CD4-positive, alpha-beta T cell (primary cell): ENCODE measurements at regions not wholly inside any gene's neighbourhood (a gene's known extent, or its start where the extent isn't known, plus 50 kb on each side); places are given as distances from the start of the nearest gene placed in this dataset.

Experiments
- ATAC-seq: fragments of 200-7000 bp; cut with Tn5 transposase; one replicate; pipeline ENCODE4 v1.10.0; 2022; ENCODE audit warnings: mild to moderate bottlenecking; ENCODE audit not compliant: poor library complexity
- CTCF ChIA-PET: fragments of 350-600 bp; sonication (Branson Sonifier 250); formaldehyde crosslinking; loops from one replicate; lab custom pipeline; 2021; ENCODE audit warnings: antibody characterized with exemption, inconsistent platforms; lab: Charles Lee
- POLR2A ChIA-PET: fragments of 350-600 bp; sonication (Branson Sonifier 250); formaldehyde crosslinking; loops from one replicate; lab custom pipeline; 2021; ENCODE audit warnings: antibody characterized with exemption, inconsistent platforms; lab: Charles Lee
- DNase-seq, 14 experiments: peaks; one replicate each; pipeline ENCODE4 v3.0.0-alpha.2; 2013 to 2020; ENCODE audit warnings: mixed read lengths in 2 of 14
- H3K27ac ChIP-seq, 2 donors: one replicate each; pipeline versions ENCODE4 v1.5.1 to v1.7.0; 2013; ENCODE audit warnings: low read length in 2 of 2, low read depth in 1 of 2, mild to moderate bottlenecking in 1 of 2
- H3K27me3 ChIP-seq, 2 experiments: 1 replicate in 1 of 2; 2 replicates in 1 of 2; pipeline versions ENCODE4 v1.6.1 to v1.7.0; 2013; ENCODE audit warnings: low read length in 2 of 2, control low read depth in 1 of 2, mild to moderate bottlenecking in 1 of 2, moderate library complexity in 1 of 2; ENCODE audit not compliant: insufficient read depth in 2 of 2, control insufficient read depth in 1 of 2
- H3K36me3 ChIP-seq: one replicate; pipeline ENCODE4 v1.6.1; 2013; ENCODE audit warnings: low read length, control low read depth; ENCODE audit not compliant: insufficient read depth
- H3K4me1 ChIP-seq: one replicate; pipeline ENCODE4 v1.6.1; 2013; ENCODE audit warnings: low read length, control low read depth; ENCODE audit not compliant: insufficient read depth
- H3K4me3 ChIP-seq: one replicate; pipeline ENCODE4 v1.5.1; 2013; ENCODE audit warnings: mild to moderate bottlenecking, low read length, moderate library complexity
- H3K9me3 ChIP-seq, 2 experiments: 1 replicate in 1 of 2; 2 replicates in 1 of 2; pipeline versions ENCODE4 v1.6.1 to v1.7.0; 2013; ENCODE audit warnings: low read length in 2 of 2, mild to moderate bottlenecking in 2 of 2, control low read depth in 1 of 2, moderate library complexity in 1 of 2; ENCODE audit not compliant: control insufficient read depth in 1 of 2, insufficient read depth in 1 of 2
- H3K27ac Mint-ChIP-seq: one replicate; pipeline ENCODE4 v1.8.0; 2020; ENCODE audit warnings: mixed read lengths
- H3K27me3 Mint-ChIP-seq: one replicate; pipeline ENCODE4 v1.8.0; 2021; ENCODE audit warnings: mixed read lengths
- H3K36me3 Mint-ChIP-seq: one replicate; pipeline ENCODE4 v1.8.0; 2021; ENCODE audit warnings: low read depth, mixed read lengths
- H3K4me1 Mint-ChIP-seq: one replicate; pipeline ENCODE4 v1.8.0; 2021; ENCODE audit warnings: low read depth, mixed read lengths
- H3K4me3 Mint-ChIP-seq: one replicate; pipeline ENCODE4 v1.8.0; 2020; ENCODE audit warnings: mild to moderate bottlenecking, mixed read lengths
- H3K9me3 Mint-ChIP-seq: one replicate; pipeline ENCODE4 v1.8.0; 2020; ENCODE audit warnings: mixed read lengths
- CTCF ChIP-seq: fragments of 200-600 bp; IDR thresholded peaks from one replicate; pipeline ENCODE4 v1.8.0; 2022; ENCODE audit warnings: antibody characterized with exemption, mild to moderate bottlenecking
- intact Hi-C, 2 experiments: fragments of 100-400 bp; cut with DNase I in 1 of 2; cut with micrococcal nuclease in 1 of 2; formaldehyde crosslinking; loops; one replicate each; pipeline versions ENCODE4 v1.15.1 to v1.9.0; 2023 to 2025; cut with DNase I, micrococcal nuclease

GRCh38 chr3:101158374-101158773 lies 162.0 kb downstream of the IMPG2 start:
- Histone ChIP-seq H3K27ac (no peak overlapping the region), H3K4me3 (no peak overlapping the region), H3K27me3 (peaks cover 0 to 6% of the 10 kb centered on the region in 2 experiments), H3K36me3 (no peaks in the 10 kb centered on the region), H3K4me1 (no peaks in the 10 kb centered on the region), H3K9me3 (no peaks in the 10 kb centered on the region)
- DNase-seq (no peak), ATAC-seq (no peak)
- POLR2A ChIA-PET: no interaction called here
- H3K4me1 Mint-ChIP-seq: no peaks in the 10 kb centered on the region
- no peak overlapping the region for H3K4me3 Mint-ChIP-seq
- H3K36me3 Mint-ChIP-seq: no peaks in the 10 kb centered on the region
- TF ChIP-seq CTCF: no peak
- intact Hi-C loops: no loop called here
- no peaks in the 10 kb centered on the region for H3K9me3 Mint-ChIP-seq
- H3K27me3 Mint-ChIP-seq: peaks cover 37% of the 10 kb centered on the region
- H3K27ac Mint-ChIP-seq: no peak overlapping the region
- CTCF ChIA-PET: no interaction called here

- no peaks in the 10 kb centered on the region for H3K9me3 ChIP-seq
- no peak for TF ChIP-seq CTCF
- H3K27ac ChIP-seq: no peak overlapping the region
- ChIA-PET POLR2A (no interaction called here), CTCF (no interaction called here)
- peaks cover 28% of the 10 kb centered on the region for H3K27me3 Mint-ChIP-seq
- H3K36me3 ChIP-seq: no peaks in the 10 kb centered on the region
- DNase-seq: no peak
- no peak overlapping the region for H3K27ac Mint-ChIP-seq
- H3K4me1 Mint-ChIP-seq: no peaks in the 10 kb centered on the region
- no peak overlapping the region for H3K4me3 Mint-ChIP-seq
- no peak for ATAC-seq
- no peak overlapping the region for H3K4me3 ChIP-seq
- H3K27me3 ChIP-seq: no peaks in the 10 kb centered on the region
- no peaks in the 10 kb centered on the region for H3K9me3 Mint-ChIP-seq
- H3K36me3 Mint-ChIP-seq: no peaks in the 10 kb centered on the region
- intact Hi-C loops: no loop called here
- H3K4me1 ChIP-seq: no peaks in the 10 kb centered on the region
Observed at GRCh38 chr3:101156787-101157345, 163.5 kb downstream of the IMPG2 start.

- TF ChIP-seq CTCF: no peak
- no peaks in the 10 kb centered on the region for H3K4me1 ChIP-seq
- H3K36me3 Mint-ChIP-seq: no peaks in the 10 kb centered on the region
- H3K4me1 Mint-ChIP-seq: no peaks in the 10 kb centered on the region
- no peaks in the 10 kb centered on the region for H3K9me3 ChIP-seq
- ATAC-seq (no peak), DNase-seq (no peak)
- no peak overlapping the region for H3K4me3 ChIP-seq
- intact Hi-C loops: no loop called here
- POLR2A ChIA-PET: no interaction called here
- H3K27ac ChIP-seq: no peak overlapping the region
- no peaks in the 10 kb centered on the region for H3K9me3 Mint-ChIP-seq
- H3K36me3 ChIP-seq: no peaks in the 10 kb centered on the region
- H3K27me3 Mint-ChIP-seq: peaks cover 26% of the 10 kb centered on the region
- H3K4me3 Mint-ChIP-seq: no peak overlapping the region
- peaks cover 0 to 6% of the 10 kb centered on the region in 2 experiments for H3K27me3 ChIP-seq
- H3K27ac Mint-ChIP-seq: no peak overlapping the region
- CTCF ChIA-PET: no interaction called here
Observed at GRCh38 chr3:101155825-101156224, 162.6 kb upstream of the ABI3BP start.
